ENCODE measurements at regions not wholly inside any gene's neighbourhood (a gene's known extent, or its start where the extent isn't known, plus 50 kb on each side); places are given as distances from the start of the nearest gene placed in this dataset.

GRCh38 chr15:77714023-77714422, 81.3 kb upstream of the LINGO1 start:
- TF ChIP-seq POLR2A (IDR thresholded peaks at IDR 0.05; ENCODE audit: low read depth) (no peak), CTCF (IDR thresholded peaks at IDR 0.05) (no peak), POLR2AphosphoS5 (IDR thresholded peaks at IDR 0.05) (no peak)
